ENCODE measurements at regions not wholly inside any gene's neighbourhood (a gene's known extent, or its start where the extent isn't known, plus 50 kb on each side); places are given as distances from the start of the nearest gene placed in this dataset.

DNA sequence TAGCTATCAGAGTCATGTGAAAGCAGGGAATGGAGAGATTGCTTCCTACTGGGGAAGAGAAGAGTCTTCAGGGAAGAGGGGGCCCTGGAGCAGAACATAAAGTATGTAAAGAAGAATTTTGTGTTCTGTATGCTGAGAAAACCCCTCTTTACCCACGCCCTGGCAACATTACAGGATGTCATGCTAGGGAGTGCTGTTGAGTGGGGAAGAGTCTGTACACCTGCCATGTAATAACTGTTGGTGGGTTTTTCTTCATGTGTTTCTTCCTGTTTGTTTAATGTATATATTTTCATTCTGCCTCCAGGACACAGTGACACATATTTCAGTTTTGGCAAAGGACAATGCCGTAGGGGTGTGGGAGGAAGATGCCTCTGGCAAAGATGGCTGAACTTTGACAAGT is 122.8 kb upstream of the LPP start:
- Histone ChIP-seq H3K79me1 (ENCODE audit: low read depth in 1 of 2, low read length in 2 of 2) (no peaks in the 10 kb centered on the region), H3K27me3 (ENCODE audit: control insufficient read depth, insufficient read depth, low read length) (no peaks in the 10 kb centered on the region), H3K23ac (ENCODE audit: low read depth, low read length) (no peak overlapping the region), H2BK5ac (ENCODE audit: low read depth, low read length, poor library complexity, severe bottlenecking) (no peak overlapping the region), H3K9ac (ENCODE audit: low read depth, low read length) (no peak overlapping the region), H4K91ac (ENCODE audit: insufficient read depth, low read depth, low read length) (no peak overlapping the region), H3K4ac (ENCODE audit: low read depth, low read length) (no peak overlapping the region), H3K14ac (replicated peaks; ENCODE audit: low read depth, low read length) (no peak overlapping the region), H3K56ac (ENCODE audit: extremely low read depth, insufficient read depth, low read length) (no peak overlapping the region), H3K9me1 (ENCODE audit: insufficient read depth, low read length) (no peaks in the 10 kb centered on the region), H3K27ac (ENCODE audit: insufficient read depth, low read length) (no peak overlapping the region), H2BK120ac (ENCODE audit: low read depth, low read length) (no peak overlapping the region), H2BK20ac (ENCODE audit: low read depth, low read length) (no peak overlapping the region), H3K18ac (ENCODE audit: low read depth, low read length) (no peak overlapping the region), H2AK9ac (replicated peaks; ENCODE audit: low read depth, low read length, poor library complexity) (no peak overlapping the region), H2BK15ac (ENCODE audit: low read depth, low read length) (no peak overlapping the region), H2AK5ac (ENCODE audit: low read depth, low read length) (no peak overlapping the region), H4K8ac (ENCODE audit: low read depth in 2 of 2, low read length in 2 of 2) (no peak overlapping the region), H3K4me2 (ENCODE audit: low read depth, low read length) (no peak overlapping the region), H4K20me1 (ENCODE audit: insufficient read depth, low read length) (no peaks in the 10 kb centered on the region), H3K9me3 (ENCODE audit: control insufficient read depth, insufficient read depth, low read length) (no peaks in the 10 kb centered on the region), H4K5ac (ENCODE audit: low read depth, low read length) (no peak overlapping the region), H2AFZ (replicated peaks; ENCODE audit: low read length, poor library complexity) (no peak overlapping the region), H3K4me1 (ENCODE audit: control insufficient read depth, insufficient read depth, low read length) (no peaks in the 10 kb centered on the region), H3K36me3 (ENCODE audit: control insufficient read depth, insufficient read depth, low read length) (no peaks in the 10 kb centered on the region), H3K4me3 (ENCODE audit: insufficient read depth, low read depth, low read length) (no peak overlapping the region)
- ChIA-PET POLR2A (ENCODE audit: unreplicated experiment) (no interaction called here), CTCF (no interaction called here)
- intact Hi-C loops (cut with micrococcal nuclease), result no loop called here
- DNase-seq (no peak), ATAC-seq (ENCODE audit: low read depth) (no peak)
- in situ Hi-C loops (cut with MboI; ENCODE audit: low sequenced_read_pairs), result loop anchor here (25.0 kb wide), 1 partner anchor 931 kb away; no protein-coding TSS in a partner anchor
- TF ChIP-seq RAD21 (IDR thresholded peaks at IDR 0.05; ENCODE audit: low read length) (no peak), NFE2L2 (IDR thresholded peaks at IDR 0.05; ENCODE audit: low read depth, low read length) (no peak), CHD1 (IDR thresholded peaks at IDR 0.05; ENCODE audit: low read depth, low read length) (no peak), FOS (IDR thresholded peaks at IDR 0.05; ENCODE audit: low read depth, low read length) (no peak), CTCF (conservative IDR thresholded peaks at IDR 0.05; ENCODE audit: low read depth, low read length) (no peak), RCOR1 (IDR thresholded peaks at IDR 0.05; ENCODE audit: insufficient replicate concordance, low read length) (no peak), MXI1 (IDR thresholded peaks at IDR 0.05; ENCODE audit: borderline replicate concordance, low read depth, low read length) (no peak), POLR2A (IDR thresholded peaks at IDR 0.05; ENCODE audit: low read depth, low read length) (no peak), CEBPB (IDR thresholded peaks at IDR 0.05; ENCODE audit: low read depth, low read length) (no peak), SMC3 (IDR thresholded peaks at IDR 0.05; ENCODE audit: low read depth, low read length) (no peak), RFX5 (IDR thresholded peaks at IDR 0.05; ENCODE audit: low read depth, low read length) (no peak), BHLHE40 (IDR thresholded peaks at IDR 0.05; ENCODE audit: low read depth, low read length) (no peak)
- TF ChIP-seq, protein P1, sequence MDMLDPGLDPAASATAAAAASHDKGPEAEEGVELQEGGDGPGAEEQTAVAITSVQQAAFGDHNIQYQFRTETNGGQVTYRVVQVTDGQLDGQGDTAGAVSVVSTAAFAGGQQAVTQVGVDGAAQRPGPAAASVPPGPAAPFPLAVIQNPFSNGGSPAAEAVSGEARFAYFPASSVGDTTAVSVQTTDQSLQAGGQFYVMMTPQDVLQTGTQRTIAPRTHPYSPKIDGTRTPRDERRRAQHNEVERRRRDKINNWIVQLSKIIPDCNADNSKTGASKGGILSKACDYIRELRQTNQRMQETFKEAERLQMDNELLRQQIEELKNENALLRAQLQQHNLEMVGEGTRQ (IDR thresholded peaks at IDR 0.05; ENCODE audit: low read depth, low read length), result no peak
- TF ChIP-seq, protein P2, sequence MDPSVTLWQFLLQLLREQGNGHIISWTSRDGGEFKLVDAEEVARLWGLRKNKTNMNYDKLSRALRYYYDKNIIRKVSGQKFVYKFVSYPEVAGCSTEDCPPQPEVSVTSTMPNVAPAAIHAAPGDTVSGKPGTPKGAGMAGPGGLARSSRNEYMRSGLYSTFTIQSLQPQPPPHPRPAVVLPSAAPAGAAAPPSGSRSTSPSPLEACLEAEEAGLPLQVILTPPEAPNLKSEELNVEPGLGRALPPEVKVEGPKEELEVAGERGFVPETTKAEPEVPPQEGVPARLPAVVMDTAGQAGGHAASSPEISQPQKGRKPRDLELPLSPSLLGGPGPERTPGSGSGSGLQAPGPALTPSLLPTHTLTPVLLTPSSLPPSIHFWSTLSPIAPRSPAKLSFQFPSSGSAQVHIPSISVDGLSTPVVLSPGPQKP (IDR thresholded peaks at IDR 0.05; ENCODE audit: borderline replicate concordance, low read depth, low read length), result no peak
- no CpG with 5 or more reads among the region's 2 CpGs for WGBS, 2 experiments (ENCODE audit: extremely low coverage in 2 of 2, insufficient read length in 1 of 2)
- no TSS peak for BruUV-seq (replicated peaks)
- dilution Hi-C loops (cut with HindIII; ENCODE audit: low sequenced_read_pairs, unreplicated experiment), result no loop called here

Data from IMR-90 (cell line).